HG02970 (cell line): ENCODE measurements at regions not wholly inside any gene's neighbourhood (a gene's known extent, or its start where the extent isn't known, plus 50 kb on each side); places are given as distances from the start of the nearest gene placed in this dataset.

Experiments used
- ATAC-seq: cut with Tn5 transposase; IDR thresholded peaks from one replicate; pipeline ENCODE4 v1.9.1; 2021; ENCODE audit warnings: mild to moderate bottlenecking, moderate library complexity, moderate number of reproducible peaks; ENCODE audit not compliant: unreplicated experiment, low FRiP score

- ATAC-seq, result no peak
Measured at GRCh38 chr6:139430899-139431601, 56.6 kb upstream of the CITED2 start.

DNA sequence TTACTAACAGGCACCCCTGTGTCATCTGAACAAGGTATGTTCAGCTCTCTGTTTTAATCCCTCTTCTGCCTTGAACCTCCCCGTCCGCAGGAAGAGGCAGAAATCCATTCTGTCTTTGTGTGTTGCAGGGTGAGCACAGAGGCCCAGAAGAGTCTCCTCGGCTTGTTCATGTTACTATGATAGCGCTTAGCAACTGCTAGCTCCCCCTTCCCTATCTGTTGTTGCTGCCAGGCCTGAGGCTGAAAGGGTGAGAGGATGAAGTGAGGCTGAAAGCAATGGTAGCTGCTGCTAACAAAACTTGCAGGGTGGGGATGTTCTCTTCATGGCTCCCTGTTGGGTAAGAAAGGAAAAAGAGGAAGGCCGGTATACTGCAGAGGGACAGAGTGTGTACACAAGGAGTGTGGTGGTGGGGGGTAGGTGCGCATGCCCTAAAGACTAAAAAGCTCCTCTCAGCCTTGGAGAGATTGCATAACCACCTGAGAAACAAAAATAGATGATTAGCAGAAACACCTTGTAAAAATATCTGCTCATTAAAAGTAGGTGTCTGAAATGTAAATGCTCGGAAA lies 55.2 kb upstream of the CITED2 start:
- no peak for ATAC-seq

- no peak for ATAC-seq
Measured at GRCh38 chr6:139427199-139427598, 52.8 kb upstream of the CITED2 start.

GRCh38 chr6:139426795-139427194 lies 52.3 kb upstream of the CITED2 start:
- ATAC-seq, result no peak

GRCh38 chr6:139425780-139426179 lies 51.3 kb upstream of the CITED2 start:
- ATAC-seq, result no peak

- no peak for ATAC-seq
Measured at GRCh38 chr6:139423971-139424667, 49.7 kb upstream of the CITED2 start.
